ENCODE measurements at regions not wholly inside any gene's neighbourhood (a gene's known extent, or its start where the extent isn't known, plus 50 kb on each side); places are given as distances from the start of the nearest gene placed in this dataset.
"Not testable (repeated sequence)": the region's sequence is repeated elsewhere in the genome, so short reads cannot be mapped to it uniquely, and the experiment has no call there.

DNA sequence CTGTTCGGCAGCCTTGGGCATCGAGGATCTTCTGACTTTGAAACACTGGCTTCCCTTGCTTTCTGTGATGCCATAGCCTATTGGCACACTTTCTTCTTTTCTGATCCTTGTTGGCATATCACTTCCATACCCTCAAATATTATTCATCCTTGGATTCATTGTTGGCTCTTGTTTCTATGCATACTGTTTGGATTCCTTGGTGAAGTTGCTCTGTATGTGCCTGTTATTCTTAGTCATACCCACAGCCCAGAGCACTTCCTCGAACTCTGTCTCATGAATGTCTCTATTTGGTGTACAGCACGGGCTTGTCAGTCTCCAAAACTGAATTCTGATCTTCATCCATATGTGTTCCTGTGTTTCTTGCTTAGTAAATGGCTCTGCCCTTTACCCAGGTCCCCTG lies 63.6 kb downstream of the NPIPB11 start:
- TF ChIP-seq POLR2AphosphoS5 (IDR thresholded peaks at IDR 0.05; ENCODE audit: borderline replicate concordance, low read depth, low read length); FOXP2 (optimal IDR thresholded peaks at IDR 0.05; ENCODE audit: control extremely low read depth, extremely low read length, insufficient read depth); EZH2 (IDR thresholded peaks at IDR 0.05): not testable (repeated sequence)
